HG03066 (cell line): ENCODE measurements at regions not wholly inside any gene's neighbourhood (a gene's known extent, or its start where the extent isn't known, plus 50 kb on each side); places are given as distances from the start of the nearest gene placed in this dataset.

ENCODE experiments used
- ATAC-seq: cut with Tn5 transposase; IDR thresholded peaks from one replicate; pipeline ENCODE4 v1.9.1; 2021; ENCODE audit warnings: low read depth; ENCODE audit not compliant: unreplicated experiment

DNA sequence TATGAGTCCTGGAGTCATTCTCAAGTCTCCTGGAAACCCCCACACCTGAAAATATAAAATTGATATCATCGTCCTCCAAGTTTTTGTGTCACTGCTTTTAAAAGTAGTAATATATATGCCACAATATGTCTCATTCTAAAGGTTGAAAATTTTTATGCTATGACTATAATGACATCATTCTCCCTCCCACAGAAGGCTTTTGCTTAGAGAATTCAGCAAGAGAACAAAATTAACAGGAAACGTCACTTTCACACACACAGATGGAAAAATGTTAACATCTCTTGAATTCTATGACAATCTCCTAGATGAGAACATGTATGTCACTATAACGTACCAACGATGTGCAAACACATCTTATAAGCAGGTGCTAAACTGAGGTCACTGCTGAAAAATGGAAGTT, 498.3 kb downstream of the FOXG1 start:
- no peak for ATAC-seq

DNA sequence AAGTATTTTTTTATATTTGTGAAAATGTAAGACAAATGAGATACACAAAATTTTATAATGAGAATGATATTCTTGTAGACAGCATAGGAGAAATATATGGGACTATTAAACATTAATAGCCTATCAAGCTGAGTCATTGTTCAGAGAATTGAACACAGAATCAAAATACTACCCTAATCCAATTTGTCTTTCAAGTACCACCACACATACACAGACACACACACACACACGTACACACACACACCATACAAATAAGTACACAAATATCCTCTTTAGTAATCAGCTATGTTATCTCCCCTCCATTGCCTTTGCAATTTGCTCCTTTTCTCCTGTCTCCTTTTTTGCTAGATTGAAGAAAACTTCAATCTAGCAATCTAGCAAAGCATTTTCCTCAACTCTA, 499.3 kb downstream of the FOXG1 start:
- ATAC-seq = no peak

DNA sequence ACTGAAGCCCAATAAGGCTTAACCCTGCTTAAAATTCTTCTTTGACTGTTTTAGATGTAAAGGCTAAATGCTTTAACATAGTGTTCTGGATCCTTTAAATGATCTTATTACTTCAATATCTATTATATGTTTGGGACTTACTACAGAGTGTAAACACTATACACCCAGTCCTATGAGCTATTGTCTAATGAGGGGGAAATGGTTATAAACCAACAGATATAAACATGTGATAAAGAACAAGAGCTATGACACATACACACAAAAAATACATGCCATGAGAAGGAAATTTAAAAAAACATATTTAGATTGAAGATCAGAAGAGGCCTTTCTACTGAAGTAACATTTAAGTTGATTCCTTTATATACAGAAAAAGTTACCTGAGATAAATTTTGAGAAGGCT, 505.1 kb downstream of the FOXG1 start:
- ATAC-seq = no peak

DNA sequence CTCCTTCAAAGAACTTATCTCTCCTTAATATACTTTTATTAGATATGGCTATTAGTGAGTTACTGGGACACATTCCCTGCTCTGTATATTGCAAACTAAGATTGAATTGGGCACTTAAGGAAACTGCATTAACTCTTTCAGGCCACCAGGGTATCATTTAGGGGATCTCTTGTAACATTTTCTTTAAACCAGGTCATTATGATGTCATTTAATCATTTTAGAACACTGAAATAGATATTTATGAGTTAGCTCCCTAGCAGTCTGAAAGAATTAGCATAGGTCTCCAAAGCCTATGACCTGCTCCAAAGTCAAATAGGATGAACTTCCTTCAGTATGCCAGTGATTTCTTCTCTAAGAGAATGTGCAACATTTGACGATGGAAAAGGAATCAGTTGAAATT, 506.9 kb downstream of the FOXG1 start:
- ATAC-seq = no peak

DNA sequence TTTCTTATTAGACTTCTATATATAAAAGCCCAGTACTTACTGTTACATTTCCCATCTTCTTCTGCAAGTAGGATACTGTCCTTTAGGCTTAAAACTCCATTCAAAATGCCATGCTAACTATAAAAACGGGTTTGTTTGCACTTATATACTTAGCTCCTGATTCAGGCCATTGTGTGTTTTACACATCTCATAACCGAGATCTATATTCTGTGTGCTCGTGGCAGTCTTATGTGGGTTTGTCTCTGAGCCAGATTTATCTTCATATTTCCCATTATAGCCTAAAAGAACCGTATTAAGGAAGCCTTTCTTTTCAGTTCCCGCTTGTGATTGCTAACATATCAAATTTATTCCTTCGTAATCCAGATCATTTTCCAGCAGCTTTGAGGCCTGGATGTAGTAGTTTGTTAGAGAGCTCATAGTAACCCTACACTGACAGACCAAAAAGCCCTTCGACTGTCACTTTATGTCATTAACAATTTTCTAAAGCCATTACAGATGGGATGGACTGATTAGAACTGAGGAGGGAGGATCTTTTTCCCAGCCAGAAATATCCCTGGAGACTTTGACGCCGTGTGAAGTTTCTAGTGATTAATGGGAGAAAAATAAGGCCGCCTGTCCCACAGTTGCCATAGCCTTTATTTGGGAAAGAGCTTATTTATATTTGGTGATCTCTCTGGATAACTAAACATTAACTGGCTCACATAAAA, 508.5 kb downstream of the FOXG1 start:
- ATAC-seq = no peak

DNA sequence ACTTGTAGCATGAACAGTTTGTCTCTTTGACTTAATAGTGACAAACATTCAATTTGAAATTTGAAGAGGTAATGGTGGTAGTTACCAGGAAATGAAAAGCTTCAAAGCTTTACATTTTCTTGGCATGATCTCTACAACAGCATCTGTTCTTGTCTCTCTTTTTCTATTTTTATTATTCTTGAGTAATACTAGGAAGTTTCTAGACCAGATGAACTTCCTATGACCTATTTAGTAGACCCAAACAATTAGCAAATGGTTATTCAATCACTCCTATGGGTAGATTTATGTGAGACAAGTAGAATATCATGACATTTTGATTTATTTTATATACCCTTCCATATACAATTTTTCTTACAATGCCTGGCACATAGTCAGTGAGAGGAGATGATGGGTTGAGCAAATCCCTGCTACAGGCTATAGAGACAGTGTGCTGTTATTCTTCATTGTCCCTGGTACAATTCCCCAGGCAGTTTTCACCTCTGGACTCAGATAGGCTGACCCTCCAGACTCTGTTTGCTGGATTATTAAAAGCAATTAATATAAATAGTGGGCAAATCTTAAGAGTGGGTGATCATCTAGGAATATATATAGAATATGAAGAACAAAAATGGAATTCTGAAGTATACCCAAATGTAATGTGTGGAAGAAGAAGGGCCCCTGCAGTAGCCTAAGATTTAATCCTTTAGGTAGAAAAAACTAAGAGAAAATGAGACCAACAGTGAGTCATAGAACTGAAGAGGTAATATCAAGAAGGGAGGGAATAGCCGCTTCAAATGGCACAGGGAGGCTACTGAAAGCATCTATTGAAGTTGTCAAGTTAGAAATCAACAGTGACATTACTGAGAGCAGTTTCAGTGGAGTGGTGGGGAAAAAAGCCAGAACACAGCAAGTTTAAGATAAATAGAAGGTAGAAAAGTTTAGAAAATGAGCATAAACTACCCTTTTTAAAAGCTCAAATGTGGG, 512.0 kb downstream of the FOXG1 start:
- no peak for ATAC-seq

DNA sequence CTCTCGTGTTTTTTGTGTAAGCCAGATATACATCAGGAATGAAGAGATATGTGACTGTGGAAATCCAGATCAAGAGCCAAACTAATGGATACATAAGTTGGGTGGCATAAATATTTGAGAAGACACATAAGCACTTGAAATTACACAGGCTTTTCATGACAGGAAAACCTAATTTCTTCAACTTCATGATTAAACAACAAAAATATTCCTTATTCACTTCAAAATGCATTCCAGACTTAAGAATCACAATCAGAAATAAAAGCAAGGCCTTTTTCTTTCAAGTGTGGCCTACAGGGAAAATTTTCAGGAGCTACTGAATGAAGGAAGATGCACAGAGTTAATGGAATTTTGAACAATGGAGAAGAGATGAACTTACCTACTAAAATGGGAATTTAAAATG, 515.6 kb downstream of the FOXG1 start:
- no peak for ATAC-seq

DNA sequence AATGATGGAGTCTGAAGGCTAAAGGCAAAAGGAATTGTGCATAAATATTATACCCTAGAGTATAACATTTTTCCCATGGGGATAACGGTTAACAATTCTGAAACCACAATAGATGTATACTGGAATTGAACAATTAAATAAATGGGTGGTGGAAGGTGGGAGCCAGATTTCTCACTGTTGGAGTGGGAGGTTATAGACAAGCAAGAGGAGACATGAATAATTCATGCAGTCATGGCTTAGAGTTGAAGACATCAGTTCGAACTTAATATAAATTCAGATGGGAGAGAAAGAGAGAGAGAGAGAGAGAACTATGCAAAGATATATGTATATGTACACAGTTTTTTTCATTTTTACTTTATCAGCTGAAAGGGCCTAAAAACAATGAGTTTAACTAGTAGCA, 523.9 kb downstream of the FOXG1 start:
- ATAC-seq = no peak

DNA sequence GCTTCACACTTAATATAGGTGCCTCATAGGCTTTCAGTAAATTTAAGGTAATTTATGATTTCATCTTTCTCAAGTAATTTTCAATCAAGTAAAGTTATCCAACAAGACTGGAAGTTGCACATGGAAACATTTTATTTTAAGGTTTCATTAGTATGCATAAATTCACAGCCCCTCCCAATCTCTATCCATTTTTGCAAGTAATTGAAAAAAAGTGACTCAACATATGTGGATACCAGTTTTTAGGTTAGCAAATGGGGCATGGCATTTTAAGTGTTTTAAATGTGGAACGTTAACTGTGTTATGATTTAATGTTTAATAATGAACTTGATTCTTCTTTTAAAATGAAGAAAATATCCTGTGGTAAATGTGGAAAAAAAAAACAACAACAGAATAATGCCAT, 532.8 kb downstream of the FOXG1 start:
- ATAC-seq = no peak

DNA sequence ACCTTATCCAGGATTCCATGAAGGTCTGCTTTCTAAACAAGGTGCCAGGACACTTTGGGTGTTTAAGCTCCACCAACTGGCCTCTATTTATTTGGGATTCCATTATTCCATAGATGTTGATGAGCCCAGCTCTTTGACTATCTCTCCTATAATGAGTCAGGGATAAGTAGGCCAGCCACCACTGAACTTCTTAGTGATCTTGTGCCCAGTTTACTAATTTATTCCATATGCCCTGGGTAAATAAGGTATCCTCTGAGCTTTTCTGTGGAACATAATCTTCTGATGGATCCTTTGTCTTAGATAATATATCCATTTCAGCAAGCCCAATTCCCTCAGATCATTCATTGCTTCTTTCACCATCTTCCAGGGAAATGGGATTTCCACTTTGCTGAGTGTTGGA, 535.0 kb downstream of the FOXG1 start:
- ATAC-seq = no peak

DNA sequence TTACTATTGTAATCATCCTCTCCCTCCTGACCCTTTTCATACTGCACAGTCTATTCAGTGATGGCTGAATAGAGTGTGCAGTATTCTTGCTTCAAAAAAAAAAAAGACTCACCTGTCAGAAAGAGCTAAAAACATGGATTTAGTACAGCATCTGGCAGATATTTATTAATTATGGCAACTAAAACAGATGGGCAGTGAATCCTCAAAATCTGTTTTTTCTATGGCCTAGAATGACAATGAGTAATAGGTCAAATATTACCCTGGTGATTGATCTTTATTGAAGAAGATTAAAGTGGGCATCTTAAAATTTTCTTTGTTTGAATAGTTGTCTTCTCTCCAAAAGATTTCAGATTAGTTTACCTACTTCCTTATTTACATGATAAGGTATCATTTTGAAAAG, 543.6 kb downstream of the FOXG1 start:
- ATAC-seq = no peak

DNA sequence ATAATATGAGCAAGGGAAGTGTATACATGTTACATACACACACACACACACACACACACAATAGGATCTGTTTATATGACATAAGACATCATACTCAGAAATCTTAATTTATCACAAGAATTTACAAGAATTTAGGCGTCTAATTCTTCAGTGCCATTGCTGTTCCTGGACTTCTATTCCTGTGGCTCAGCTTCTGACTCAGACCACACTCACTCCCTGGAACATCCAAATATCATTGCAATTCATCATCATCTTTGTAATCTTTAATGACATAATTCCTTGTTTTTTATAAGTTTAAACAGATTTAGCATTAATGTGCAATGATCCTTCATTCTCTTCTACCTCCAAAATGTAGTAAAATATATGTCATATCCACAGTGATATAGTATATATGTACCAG, 544.2 kb downstream of the FOXG1 start:
- no peak for ATAC-seq

DNA sequence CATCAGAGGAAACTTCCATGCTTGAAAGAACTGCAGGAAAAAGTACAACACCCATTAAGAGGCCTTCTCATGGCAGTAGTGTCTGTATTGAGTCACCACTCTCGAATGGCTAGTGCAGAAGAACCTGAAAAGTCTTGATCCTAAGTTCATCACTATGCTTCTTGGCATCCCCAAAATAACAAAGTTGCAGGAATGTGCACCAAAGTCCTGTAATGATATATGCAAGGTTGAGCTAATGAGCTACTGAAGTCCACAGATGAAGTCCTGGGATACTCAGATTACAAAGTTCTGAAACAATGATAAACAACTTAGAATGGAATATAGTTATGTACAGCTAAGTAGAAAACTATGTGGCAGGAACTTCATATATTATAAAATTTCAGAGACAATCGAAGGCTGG, 545.4 kb downstream of the FOXG1 start:
- no peak for ATAC-seq

DNA sequence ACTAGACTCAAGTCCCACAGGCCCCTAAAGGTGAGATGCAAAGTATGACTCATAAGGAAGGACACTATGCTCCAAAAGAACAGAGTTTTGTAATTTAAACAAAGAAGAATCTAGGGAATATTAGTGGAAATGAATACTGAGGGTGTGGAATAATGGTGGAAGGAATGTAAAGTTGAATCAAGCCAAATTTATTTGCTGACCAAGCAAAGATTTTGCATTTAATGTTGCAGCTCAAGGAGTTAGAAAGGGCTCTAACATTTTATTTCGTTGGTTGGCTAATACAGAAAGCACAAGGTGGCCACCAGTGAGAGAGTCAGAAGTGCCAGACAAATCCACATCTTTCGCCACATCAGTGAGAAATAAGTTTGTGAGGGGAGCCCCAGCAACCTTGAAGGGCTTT, 550.3 kb downstream of the FOXG1 start:
- ATAC-seq = no peak

DNA sequence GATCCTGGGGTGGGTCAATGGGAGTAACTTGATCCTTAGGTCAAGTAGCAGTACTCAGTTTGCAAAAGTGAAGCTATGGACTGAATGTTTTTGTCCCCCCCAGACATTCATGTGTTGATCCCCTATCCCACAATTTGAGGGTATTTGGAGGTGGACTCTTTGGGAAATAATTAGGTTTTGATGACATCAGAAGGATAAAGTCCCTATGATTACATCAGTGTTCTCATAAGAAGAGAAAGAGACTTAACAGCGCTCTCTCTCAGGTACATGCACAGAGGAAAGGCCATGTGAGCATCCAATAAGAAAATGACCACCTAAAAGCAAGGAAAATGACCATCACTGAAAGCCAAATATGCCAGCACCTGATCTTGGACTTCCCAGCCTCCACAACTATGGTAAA, 550.8 kb downstream of the FOXG1 start:
- ATAC-seq = no peak

DNA sequence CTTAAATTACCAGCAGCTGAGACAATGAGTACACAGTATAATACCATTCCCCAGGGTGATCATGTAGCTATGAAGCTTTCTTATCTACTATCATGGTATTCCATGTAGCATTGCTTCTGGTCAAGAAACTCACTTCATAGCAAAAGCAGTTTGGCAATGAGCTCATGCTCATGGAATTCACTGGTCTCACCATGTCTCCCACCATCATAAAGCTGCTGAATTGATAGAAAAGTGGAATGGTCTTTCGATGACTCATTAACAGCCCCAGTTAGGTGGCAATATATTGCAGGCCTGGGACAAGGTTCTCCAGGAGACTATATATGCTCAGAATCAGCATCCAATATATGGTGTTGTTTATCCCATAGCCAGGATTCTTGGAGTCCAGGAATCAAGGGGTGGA, 553.7 kb downstream of the FOXG1 start:
- no peak for ATAC-seq

DNA sequence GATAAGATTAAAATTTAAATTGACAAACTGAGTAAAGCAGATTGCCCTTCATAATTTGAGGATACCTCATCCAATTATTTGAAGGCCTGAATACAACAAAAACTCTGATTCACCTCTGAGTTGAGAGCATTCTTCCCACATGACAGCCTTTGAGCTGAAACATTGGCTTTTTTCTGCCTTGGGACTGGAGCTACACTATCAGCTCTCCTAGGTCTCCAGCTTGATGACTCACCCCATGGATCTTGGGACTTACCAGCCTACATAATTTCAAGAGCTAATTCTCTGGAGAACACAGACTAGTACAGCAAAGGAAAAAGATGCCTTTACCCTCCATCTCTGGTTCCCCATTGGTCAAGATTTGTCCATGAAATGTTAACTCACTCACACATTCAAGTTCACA, 555.1 kb downstream of the FOXG1 start:
- no peak for ATAC-seq

DNA sequence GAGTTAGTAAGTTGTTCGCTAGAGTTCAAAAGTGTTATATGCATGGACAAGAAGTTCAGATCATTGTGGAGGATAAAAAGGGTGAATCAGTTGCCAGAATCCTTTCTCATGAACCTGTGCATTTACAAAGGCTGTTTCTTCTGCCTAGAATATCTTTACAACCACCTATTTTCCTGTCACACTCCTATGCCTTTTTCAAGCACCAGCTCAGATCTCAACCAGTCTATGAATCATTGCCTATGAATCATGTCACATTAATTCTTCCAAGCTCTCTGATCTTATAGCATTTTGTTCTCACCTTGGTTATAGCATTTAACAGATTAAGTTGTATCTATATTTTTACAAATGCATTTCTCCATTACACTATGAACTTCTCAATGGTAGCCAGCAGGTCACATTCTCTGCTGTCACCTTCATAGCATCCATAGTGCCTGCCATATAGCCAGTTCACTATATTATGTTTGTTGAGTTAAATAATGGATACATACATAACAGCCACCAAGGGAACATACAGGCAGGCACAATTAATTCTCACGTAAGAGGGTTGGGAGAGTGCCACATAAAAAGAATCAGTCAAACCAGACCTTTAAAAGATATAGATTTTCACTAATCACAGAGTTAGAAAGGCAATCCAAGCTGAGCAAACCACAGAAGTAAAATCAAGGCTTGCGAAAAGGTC, 573.0 kb downstream of the FOXG1 start:
- ATAC-seq = no peak

DNA sequence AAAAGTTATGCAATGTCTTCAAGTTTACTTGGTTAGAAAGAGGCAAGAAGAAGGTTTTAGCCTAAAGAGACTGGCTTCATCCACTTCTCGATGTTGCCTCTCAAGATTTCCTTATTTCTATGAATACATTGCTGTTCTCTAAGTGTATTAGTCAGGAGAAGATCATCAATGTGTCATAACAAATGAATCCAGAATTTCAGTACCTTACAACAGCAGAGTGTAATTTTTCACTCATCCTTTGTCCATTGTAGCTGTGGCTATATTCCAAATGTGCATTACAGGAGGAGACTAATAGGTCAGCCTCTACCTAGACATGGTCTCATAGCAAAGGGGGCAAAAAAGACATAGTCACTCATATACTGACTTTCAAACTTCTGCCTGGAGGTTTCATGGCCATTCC, 579.1 kb downstream of the PRKD1 start:
- no peak for ATAC-seq

DNA sequence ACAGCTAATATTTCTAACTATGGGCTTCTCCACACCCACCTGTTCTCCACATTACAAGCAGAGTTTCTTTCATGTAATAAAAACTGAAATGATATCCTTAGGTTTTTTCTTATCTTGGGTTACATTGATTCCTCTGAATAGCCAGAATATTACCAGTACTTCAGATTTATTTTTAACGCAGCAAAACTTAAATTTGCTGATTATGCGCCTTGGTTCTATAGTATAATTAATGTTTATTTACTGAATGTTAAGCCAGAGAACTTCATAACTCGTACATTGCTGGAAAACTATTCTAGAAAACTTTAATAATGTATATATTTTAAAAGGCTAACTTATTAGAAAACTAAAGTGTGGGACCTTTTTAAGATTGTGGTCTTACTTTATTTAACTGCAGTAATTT, 577.2 kb downstream of the PRKD1 start:
- no peak for ATAC-seq

DNA sequence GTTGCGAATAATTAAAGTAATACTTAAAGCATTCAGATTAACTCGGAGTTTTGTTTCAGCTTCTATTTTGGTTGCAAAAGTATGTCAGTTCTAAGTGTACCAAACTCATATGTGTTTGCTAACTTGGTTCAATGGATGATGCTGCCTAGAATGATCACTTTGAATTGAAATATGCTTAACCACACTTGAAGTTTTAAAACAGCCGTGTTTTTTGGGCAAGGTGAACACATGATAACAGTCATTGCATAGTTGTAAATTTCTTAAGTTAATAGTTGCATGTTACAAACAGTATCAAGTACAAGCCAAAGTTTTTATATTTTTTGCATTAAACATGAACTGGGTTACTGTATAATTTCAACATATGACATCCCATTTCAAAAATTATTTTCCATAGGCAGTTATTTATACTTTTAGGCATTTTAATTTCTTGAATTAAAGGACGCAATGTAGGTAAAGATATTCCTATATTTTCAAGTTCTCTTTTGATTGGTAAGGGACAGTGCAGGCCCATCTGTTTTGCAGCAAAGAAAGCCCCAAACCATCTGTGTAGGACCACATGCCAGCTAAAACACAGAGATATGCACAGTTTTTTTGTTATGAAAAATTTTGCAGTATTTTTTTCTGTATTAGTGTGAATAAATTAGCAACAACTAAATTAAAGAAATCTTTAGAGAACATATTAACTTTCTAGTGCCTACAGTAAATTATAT, 575.5 kb downstream of the PRKD1 start:
- no peak for ATAC-seq
